ENCODE measurements at regions not wholly inside any gene's neighbourhood (a gene's known extent, or its start where the extent isn't known, plus 50 kb on each side); places are given as distances from the start of the nearest gene placed in this dataset.

DNA sequence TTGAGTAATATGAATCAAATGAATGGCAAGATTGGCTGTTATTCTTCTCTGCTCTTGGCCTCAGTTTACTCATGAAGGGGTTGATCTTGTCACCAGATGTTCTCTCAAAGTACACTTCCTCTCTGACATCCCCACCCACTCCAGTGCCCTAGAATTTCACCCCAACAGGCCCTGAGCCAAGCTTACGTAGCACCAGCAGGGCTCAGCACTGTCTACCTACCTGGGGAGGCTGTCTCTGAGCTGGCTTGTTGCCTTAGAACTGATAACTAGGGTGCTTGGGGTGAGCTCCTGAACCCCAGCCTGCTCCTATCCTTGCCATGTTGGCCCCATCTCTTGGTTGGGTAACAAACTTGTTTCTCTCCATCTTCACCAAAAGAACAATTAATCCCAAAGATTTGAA lies 159.1 kb upstream of the USP24 start:
- Mint-ChIP-seq H3K4me1 (no peaks in the 10 kb centered on the region), H3K9me3 (no peaks in the 10 kb centered on the region), H3K27me3 (ENCODE audit: low read depth) (no peaks in the 10 kb centered on the region; the same call in none of the 2 replicates), H3K36me3 (no peaks in the 10 kb centered on the region), H3K4me3 (no peak overlapping the region), H3K27ac (no peak overlapping the region)
- ATAC-seq (no peak), DNase-seq (ENCODE audit: low spot score) (no peak)
- CTCF ChIA-PET, result interaction anchor here (1.2 kb wide), 1 partner anchor 8 kb away, joined by 3 read pairs; no protein-coding TSS in a partner anchor
- POLR2A ChIA-PET, result no interaction called here
- TF ChIP-seq NFE2L1 (CRISPR knock-in tag; IDR thresholded peaks at IDR 0.05), result no peak
- TF ChIP-seq, protein P1, sequence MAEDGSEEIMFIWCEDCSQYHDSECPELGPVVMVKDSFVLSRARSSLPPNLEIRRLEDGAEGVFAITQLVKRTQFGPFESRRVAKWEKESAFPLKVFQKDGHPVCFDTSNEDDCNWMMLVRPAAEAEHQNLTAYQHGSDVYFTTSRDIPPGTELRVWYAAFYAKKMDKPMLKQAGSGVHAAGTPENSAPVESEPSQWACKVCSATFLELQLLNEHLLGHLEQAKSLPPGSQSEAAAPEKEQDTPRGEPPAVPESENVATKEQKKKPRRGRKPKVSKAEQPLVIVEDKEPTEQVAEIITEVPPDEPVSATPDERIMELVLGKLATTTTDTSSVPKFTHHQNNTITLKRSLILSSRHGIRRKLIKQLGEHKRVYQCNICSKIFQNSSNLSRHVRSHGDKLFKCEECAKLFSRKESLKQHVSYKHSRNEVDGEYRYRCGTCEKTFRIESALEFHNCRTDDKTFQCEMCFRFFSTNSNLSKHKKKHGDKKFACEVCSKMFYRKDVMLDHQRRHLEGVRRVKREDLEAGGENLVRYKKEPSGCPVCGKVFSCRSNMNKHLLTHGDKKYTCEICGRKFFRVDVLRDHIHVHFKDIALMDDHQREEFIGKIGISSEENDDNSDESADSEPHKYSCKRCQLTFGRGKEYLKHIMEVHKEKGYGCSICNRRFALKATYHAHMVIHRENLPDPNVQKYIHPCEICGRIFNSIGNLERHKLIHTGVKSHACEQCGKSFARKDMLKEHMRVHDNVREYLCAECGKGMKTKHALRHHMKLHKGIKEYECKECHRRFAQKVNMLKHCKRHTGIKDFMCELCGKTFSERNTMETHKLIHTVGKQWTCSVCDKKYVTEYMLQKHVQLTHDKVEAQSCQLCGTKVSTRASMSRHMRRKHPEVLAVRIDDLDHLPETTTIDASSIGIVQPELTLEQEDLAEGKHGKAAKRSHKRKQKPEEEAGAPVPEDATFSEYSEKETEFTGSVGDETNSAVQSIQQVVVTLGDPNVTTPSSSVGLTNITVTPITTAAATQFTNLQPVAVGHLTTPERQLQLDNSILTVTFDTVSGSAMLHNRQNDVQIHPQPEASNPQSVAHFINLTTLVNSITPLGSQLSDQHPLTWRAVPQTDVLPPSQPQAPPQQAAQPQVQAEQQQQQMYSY (CRISPR knock-in tag; IDR thresholded peaks at IDR 0.05), result no peak
- TF ChIP-seq ZNF263 (CRISPR knock-in tag; IDR thresholded peaks at IDR 0.05; ENCODE audit: low read depth), result no peak
- no peak for TF ChIP-seq TEAD1 (CRISPR knock-in tag; IDR thresholded peaks at IDR 0.05)
- no peak for TF ChIP-seq ZNF219 (CRISPR knock-in tag; IDR thresholded peaks at IDR 0.05; ENCODE audit: borderline replicate concordance)
- no peak for TF ChIP-seq GABPB1 (CRISPR knock-in tag; IDR thresholded peaks at IDR 0.05)
- no peak for TF ChIP-seq EMX1 (CRISPR knock-in tag; IDR thresholded peaks at IDR 0.05)
- TF ChIP-seq NR2C2 (CRISPR knock-in tag; IDR thresholded peaks at IDR 0.05), result no peak
- TF ChIP-seq, protein P2, sequence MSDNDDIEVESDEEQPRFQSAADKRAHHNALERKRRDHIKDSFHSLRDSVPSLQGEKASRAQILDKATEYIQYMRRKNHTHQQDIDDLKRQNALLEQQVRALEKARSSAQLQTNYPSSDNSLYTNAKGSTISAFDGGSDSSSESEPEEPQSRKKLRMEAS (CRISPR knock-in tag; IDR thresholded peaks at IDR 0.05), result no peak
- TF ChIP-seq, protein P3, sequence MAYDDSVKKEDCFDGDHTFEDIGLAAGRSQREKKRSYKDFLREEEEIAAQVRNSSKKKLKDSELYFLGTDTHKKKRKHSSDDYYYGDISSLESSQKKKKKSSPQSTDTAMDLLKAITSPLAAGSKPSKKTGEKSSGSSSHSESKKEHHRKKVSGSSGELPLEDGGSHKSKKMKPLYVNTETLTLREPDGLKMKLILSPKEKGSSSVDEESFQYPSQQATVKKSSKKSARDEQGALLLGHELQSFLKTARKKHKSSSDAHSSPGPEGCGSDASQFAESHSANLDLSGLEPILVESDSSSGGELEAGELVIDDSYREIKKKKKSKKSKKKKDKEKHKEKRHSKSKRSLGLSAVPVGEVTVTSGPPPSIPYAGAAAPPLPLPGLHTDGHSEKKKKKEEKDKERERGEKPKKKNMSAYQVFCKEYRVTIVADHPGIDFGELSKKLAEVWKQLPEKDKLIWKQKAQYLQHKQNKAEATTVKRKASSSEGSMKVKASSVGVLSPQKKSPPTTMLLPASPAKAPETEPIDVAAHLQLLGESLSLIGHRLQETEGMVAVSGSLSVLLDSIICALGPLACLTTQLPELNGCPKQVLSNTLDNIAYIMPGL (CRISPR knock-in tag; IDR thresholded peaks at IDR 0.05), result no peak
- TF ChIP-seq RORB (CRISPR knock-in tag; IDR thresholded peaks at IDR 0.05), result no peak
- TF ChIP-seq NR1H2 (CRISPR knock-in tag; IDR thresholded peaks at IDR 0.05), result no peak
- no peak for TF ChIP-seq ESRRA (CRISPR knock-in tag; IDR thresholded peaks at IDR 0.05; ENCODE audit: borderline replicate concordance)
- TF ChIP-seq ZBTB21 (CRISPR knock-in tag; IDR thresholded peaks at IDR 0.05; ENCODE audit: borderline replicate concordance), result no peak
- TF ChIP-seq TP53 (CRISPR knock-in tag; IDR thresholded peaks at IDR 0.05), result no peak
- TF ChIP-seq RELA (CRISPR knock-in tag; IDR thresholded peaks at IDR 0.05; ENCODE audit: borderline replicate concordance), result no peak
- TF ChIP-seq MXD4 (CRISPR knock-in tag; IDR thresholded peaks at IDR 0.05; ENCODE audit: borderline replicate concordance), result no peak
- TF ChIP-seq, protein P4, sequence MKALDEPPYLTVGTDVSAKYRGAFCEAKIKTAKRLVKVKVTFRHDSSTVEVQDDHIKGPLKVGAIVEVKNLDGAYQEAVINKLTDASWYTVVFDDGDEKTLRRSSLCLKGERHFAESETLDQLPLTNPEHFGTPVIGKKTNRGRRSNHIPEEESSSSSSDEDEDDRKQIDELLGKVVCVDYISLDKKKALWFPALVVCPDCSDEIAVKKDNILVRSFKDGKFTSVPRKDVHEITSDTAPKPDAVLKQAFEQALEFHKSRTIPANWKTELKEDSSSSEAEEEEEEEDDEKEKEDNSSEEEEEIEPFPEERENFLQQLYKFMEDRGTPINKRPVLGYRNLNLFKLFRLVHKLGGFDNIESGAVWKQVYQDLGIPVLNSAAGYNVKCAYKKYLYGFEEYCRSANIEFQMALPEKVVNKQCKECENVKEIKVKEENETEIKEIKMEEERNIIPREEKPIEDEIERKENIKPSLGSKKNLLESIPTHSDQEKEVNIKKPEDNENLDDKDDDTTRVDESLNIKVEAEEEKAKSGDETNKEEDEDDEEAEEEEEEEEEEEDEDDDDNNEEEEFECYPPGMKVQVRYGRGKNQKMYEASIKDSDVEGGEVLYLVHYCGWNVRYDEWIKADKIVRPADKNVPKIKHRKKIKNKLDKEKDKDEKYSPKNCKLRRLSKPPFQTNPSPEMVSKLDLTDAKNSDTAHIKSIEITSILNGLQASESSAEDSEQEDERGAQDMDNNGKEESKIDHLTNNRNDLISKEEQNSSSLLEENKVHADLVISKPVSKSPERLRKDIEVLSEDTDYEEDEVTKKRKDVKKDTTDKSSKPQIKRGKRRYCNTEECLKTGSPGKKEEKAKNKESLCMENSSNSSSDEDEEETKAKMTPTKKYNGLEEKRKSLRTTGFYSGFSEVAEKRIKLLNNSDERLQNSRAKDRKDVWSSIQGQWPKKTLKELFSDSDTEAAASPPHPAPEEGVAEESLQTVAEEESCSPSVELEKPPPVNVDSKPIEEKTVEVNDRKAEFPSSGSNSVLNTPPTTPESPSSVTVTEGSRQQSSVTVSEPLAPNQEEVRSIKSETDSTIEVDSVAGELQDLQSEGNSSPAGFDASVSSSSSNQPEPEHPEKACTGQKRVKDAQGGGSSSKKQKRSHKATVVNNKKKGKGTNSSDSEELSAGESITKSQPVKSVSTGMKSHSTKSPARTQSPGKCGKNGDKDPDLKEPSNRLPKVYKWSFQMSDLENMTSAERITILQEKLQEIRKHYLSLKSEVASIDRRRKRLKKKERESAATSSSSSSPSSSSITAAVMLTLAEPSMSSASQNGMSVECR (CRISPR knock-in tag; IDR thresholded peaks at IDR 0.05; ENCODE audit: borderline replicate concordance), result no peak
